NCI-H2227 (cell line): ENCODE measurements at regions not wholly inside any gene's neighbourhood (a gene's known extent, or its start where the extent isn't known, plus 50 kb on each side); places are given as distances from the start of the nearest gene placed in this dataset.
A peak's percentile ranks its signal among the peaks of the same experiment; 100 is the strongest.

Experiments used
- DNase-seq: peaks from one replicate; lab custom pipeline; 2025; ENCODE audit not compliant: unreplicated experiment; lab: John Stamatoyannopoulos, UW

DNA sequence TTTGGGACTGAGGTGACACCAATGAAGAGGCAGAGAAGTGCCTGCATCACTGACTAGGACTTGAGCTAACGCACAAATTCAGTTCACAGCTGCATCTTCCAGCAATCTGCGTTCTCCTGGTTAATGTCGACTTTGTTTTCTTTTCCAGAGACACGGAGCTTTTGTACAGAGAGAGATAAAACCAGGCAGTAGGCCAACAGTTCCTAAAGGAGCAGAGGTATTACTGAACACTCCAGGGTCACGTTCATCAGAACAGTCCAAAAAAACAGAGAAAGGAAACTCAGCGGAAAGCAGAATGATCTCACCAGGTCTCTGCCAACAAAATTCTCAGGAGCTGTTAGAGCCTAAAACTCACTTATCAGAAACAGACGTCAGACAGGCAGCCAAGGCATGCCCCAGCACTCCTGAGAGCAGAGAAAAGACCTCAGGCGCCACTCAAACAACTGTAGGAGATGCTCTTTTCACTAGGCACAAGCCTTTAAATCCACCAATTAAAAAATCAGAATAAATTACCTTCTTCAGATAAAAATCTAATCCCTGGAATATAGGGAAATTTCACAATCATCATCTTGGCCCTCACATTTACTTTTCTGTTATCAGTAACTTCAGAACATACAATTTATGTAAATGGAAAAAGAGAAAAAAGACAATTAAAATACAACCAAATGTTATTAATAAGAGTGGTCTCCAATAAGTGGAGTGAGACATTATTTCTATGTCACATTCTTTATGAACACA lies 95.9 kb upstream of the SPTBN1 start:
- peak; percentile 32 for DNase-seq

DNA sequence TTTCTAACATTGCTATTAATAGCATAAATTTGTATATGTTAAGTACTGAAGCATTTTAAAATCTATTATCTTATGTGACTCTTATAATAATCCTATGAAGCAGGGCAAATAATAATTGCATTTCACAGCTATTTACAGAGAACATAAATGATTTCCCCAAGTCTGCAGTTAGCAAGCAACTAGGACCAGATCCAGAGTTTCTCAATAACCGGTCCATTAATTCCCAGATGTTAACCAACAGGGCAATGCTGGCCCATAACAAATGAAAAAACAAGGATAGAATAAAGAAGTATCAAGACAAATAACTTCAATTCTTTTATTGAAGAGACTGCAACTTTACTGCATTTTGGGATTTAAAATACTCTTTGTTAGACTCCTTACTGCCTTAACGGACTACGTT lies 91.7 kb upstream of the SPTBN1 start:
- no peak for DNase-seq

DNA sequence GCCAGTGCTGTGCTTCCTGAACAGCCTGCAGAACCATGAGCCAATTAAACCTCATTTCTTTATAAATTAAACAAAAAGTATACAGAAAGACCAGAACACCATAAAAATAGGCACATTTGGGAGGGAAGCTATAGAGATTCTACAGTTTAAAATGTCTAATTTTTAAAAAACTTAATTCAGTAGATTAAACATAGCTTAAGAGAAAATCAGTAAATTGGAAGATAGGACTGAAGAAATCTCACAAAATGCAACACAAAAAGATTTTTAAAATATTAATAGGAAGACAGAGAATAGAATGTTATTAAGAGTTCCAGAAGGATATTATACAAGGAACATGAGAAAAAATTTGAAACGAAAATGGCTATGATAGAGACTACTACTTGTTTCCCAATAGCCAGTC lies 90.5 kb upstream of the SPTBN1 start:
- DNase-seq, result no peak

DNA sequence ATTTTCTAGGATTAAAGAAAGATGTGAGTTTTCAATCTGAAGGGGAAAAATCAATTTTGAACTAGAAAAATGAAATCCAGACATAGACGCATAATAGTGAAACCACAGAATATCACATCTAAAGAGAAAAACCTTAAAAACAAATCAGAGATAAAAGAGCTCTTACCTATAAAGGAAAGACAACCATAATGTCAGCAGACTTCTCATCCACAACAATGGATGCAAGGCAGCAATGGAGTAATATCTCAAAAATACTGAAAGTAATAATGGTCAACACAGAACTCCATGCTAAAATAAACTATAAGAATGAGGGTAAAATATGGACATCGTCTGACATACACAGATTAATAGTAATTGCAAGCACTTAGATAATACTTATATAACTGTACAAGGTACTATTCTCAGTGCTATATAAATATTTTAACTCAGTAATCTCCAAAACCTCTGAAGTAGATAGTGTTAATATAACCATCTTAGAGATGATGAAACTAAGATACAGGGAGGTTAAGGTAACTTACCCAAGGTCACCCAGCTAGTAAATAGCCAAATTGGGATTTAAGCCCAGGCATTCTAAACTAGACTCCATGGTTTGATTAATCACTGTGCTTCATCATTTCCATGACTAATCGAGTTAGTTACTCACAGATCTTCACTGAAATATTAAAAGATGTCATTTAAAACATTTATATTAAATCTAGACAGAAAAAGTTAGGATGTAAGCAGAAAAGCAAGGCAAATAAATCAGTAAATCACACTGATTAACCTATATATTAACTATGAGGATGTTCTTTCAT lies 89.4 kb upstream of the SPTBN1 start:
- DNase-seq, result no peak

DNA sequence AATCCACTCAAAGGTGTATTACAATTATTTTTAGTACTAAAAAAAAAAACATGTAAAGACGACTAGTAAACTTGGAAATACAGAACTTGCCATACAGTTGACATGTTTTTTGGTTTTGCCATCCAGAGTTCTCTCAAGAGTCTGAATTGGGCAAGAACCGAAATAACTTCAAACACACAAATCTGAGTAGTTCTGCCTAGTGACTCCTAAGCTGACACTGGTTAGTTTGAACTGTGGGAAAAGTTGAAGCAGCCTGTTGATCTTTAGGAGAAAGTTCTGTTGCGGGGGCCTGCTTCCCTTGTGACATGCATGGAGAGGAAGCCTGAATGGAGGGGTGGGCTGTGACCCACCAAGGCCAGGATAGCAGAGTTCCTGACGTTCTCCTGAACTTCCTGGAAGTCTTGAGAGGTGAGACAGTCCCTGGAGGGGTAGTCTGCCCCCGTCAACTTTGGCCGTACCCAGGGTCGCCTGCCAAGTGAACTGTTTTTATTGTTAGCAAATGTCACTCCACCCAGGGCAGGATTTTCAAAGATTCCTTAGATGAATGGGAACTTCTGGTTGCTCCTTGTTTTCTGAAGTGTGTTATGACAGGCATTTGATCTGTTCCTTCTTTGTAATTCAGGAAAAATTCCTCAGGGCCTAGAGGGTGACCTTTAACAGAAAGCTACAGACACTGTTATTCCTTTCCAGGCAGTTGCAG lies 85.6 kb upstream of the SPTBN1 start:
- DNase-seq, result no peak

DNA sequence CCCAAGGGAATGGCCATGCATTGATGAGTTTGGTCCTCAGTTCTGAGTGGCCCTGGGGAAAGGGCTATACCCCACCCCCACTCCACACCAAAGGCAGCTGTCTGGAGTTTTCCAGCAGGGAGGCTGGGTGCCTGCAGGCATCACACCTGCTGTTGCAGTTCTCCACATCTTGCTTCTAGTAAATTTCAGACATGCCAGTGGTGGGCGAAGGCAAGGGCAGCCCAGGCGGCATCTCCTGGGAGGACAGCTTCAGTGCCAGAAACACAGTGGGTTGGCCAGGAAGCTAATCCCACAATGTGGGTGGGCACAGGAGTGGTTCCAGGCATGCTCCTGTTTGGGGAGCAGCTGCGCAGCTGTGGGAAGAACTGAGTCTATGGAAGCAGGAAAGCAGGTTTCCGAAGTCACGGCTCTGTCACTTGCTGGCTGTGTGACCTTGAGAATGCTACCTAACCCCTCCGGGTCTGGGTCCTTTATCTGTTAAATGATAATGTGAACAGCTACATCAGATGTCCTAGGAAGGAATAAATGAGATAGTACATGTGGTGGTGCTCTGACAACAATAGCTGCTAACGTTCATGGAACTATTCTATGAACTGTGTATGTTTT lies 84.6 kb upstream of the SPTBN1 start:
- no peak for DNase-seq

DNA sequence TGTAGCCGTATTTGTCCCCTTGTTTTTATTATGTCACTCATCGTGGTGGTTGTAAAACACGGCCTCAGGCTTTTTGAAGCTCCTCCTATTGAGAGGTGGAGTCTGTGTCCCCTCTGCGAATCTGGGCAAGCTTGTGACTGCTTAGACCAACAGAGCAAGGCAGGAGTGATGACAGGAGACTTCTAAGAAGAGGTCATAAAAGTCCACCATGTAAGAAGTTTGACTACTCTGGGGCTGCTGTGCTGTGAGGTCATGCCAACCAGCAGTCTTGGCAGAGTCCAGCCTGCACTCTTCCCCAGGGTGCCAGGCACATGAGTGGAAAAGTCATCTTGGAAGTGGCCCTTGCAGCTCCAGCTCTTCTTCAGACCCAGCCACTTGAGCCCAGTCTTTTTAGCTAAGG lies 83.8 kb upstream of the SPTBN1 start:
- DNase-seq, result no peak

DNA sequence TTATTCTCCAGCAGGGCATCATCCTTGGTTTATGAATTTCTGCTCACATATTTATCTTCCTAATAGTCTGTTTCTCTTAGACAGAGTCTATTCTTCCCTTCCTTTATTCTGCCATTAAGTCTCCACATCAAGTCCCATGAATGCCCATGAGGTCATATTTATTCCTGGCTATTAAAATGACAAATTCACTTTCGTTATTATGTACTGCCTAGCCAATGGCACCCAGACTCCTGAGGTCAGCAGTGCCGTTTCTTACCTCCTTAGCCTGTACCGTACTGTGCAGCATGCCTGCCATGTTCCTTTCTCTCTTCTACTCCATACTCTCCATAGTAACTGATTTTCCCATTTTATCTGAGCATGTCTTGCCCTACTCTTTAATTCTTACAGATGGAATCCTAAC lies 82.3 kb upstream of the SPTBN1 start:
- no peak for DNase-seq

DNA sequence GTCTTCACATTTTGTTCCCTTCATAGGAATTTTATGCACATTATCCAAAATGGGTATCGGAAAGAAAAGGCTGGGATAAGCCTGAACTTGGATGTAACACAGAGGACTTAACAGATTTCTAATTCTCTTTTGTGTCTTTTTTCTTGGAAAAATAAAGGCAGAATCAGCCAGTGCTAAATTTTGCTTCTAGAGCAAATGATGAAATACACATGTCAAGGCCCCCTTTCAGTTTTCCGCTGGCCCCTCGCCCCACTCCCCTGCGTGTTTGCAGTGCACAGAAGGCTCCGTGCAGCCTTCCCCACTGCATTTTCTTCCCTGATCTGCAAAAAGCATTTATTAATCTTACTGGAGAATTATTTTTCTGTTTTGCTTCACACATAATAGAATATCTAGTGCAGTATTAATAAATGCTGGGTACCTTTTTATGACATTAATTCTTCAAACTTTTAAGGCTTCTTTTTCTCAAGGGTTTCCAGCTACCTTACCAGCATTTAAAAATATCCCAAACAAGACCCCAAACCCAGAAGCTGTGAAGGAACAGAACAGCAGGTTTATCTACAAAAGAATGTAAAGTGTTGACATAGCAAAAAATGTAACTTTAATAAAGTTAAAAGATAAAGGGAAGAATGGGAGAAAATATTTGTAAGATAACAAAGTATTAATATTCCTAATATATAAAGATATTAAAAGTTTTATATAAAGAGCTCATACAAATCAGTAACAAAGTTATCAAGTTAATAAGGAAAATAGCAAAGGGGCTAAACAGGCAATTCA lies 81.3 kb upstream of the SPTBN1 start:
- DNase-seq, result no peak

DNA sequence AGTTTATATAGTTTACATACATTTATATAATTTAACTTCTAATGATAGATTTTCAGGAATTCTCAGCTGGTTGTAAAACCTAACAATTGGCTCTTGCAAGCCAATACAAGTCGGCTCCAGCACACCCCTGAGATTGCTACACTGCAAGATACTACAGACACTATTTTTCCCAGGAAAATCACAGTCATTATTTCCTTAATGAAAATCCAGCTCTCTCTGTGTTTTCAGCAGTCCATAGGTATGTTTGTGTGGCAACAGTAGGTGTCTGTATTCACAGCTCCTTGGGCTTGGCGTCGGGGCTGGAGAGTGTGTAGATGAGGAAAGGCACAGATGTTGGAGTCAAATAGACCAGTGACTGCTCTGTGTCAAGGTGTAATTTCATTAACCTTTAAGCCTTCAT lies 78.7 kb upstream of the SPTBN1 start:
- no peak for DNase-seq

DNA sequence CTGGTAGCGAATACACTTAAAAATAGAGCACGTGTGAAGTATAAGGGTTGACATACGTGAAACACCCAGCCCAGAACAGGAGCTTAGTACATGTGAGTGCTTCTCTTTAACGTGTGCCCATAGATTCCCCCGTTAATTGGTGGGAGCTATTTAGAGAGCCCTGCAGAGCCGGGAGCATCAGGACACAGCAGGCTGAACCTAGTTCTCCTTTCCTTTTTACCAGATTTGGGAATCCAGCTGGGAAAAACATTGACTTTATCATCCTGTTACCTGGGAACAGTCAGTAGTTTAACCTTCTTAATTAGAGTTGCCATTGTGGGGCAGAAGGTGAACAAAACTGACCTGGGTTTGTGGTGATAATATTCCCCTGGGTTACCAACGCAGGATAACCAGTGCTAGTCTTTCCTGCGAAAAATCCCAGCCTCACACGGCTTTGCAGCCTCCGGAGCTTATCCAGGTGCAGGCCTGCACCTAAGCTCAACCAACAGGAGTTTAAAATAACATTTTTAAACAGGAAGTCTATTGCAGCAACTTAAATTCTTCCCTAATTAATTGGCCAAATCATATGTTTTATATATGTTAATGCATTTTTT lies 78.1 kb upstream of the SPTBN1 start:
- no peak for DNase-seq

DNA sequence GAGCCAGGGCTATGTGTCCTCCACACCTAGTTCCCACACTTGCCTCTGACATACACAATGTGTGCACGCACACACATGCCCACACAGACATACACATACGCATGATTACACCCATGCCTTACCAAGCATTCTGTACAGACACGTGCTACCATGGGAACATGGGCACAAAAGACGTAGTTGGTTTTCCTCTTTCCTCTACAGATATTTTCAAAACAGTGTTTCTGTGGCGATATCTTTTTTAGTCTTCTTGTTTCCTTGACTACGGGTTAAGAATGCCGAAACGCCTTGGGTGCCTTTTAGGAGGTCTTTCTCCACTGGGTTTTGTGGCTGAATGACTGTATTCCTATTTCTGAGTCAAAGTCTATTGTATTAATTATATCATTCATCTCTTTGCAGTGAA lies 75.5 kb upstream of the SPTBN1 start:
- DNase-seq, result no peak

DNA sequence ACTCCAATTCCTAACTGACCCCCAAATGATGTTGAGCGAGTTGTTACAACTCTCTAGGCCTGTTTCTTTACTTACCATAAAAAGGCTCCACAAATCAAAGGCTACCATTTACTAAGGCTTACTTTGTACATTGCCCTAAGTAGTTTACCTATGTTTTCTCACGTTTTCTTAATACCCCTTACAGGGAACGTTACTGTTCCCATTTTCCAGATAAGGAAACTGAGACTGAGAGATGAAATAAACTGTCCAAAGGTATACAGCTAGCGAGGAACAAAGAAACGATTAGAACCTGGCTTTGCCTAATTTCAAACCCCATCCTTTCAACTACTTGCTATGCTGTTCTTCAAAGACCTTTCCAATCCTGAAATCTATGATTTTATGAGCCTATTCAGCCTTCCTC lies 74.8 kb upstream of the SPTBN1 start:
- DNase-seq, result no peak

DNA sequence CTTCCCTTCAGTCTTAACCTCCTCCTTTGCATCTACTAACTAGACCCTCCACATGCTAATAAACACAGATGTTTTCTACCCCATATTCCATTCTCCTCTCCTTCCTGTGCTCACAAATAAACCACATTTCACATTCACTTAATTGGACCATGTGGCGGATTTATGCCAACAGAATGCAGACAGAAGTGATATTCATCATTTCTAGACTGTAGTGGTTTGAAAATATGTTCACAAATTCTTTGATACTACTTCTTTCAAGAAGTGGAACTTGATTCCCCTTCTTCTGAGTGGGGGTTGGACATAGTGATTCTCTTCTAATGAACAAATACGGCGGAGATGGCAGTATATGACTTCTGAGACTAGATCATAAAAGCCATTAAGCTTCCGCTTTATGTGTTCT lies 73.5 kb upstream of the SPTBN1 start:
- no peak for DNase-seq

DNA sequence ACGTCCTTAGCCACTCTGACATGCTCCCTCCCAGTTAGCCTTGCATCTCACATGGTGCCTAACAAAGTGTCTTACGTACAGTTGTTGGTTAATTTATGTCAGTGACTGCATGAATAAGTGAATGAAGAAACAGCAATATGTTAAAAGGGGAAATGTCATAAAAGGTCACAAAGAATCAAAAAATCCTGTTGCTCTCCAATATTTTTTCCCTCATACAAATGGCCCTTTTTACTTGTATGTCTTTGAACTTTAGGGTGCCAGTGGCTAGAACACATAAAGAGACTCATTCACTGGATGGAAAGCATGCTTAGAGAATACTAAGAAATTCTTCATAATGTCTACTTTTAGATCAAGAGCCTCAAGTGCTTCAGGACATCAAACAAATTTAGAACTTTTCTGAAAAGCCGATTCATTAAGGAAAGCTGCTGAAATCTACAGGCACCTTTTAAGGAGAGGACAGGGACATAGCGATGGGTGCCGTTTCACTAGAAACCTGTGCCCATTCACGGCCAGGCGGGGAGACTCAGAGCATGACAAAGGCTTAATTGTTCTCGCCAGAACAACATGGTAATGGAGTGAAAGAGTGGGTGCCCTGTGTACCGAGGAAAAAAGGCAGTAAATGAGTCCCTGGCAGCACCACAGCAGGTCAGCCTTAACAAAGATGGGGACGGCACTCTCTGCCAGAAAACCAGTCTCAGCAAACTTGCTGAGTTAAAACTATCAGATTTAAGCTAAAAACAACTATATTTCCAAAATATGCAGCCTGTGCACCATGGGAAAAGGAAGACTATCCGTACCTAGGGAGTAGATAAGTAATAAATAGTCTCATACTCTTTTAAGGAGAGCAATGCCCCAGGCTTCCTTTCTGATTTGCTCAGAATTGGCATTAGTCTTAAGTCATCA lies 71.6 kb upstream of the SPTBN1 start:
- DNase-seq, result no peak

DNA sequence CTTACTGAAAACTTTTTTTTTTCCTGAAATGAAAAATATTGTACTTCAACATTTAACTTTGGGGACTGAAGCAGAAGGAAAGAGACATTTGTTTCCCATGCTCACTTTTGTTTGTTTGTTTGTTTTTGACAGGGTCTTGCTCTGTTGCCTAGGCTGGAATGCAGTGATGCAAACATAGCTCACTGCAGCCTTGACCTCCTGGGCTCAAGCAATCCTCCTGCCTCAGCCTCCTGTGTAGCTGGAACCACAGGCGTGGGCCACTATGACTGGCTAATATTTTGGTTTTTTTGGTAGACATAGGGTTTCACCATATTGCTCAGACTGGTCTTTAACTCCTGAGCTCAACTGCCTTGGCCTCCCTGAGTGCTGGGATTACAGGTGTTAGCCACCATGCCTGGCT lies 70.9 kb upstream of the SPTBN1 start:
- no peak for DNase-seq

DNA sequence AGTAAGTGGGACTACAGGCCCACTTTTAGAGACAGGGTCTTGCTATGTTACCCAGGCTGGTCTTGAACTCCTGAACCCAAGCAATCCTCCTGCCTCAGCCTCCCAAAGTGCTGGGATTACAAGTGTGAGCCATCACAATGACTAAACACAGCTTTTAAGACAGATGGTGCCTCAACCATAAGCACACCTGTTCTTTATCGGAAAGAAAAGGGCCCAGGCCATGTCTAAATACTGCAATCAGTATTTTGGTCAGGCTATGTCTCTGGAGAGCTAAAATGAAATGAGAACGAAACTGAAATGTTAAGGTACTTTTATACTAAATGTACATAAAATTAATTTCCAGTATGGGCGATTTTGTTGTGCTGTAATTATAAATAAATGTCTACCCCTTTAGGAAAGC lies 69.5 kb upstream of the SPTBN1 start:
- DNase-seq, result no peak

DNA sequence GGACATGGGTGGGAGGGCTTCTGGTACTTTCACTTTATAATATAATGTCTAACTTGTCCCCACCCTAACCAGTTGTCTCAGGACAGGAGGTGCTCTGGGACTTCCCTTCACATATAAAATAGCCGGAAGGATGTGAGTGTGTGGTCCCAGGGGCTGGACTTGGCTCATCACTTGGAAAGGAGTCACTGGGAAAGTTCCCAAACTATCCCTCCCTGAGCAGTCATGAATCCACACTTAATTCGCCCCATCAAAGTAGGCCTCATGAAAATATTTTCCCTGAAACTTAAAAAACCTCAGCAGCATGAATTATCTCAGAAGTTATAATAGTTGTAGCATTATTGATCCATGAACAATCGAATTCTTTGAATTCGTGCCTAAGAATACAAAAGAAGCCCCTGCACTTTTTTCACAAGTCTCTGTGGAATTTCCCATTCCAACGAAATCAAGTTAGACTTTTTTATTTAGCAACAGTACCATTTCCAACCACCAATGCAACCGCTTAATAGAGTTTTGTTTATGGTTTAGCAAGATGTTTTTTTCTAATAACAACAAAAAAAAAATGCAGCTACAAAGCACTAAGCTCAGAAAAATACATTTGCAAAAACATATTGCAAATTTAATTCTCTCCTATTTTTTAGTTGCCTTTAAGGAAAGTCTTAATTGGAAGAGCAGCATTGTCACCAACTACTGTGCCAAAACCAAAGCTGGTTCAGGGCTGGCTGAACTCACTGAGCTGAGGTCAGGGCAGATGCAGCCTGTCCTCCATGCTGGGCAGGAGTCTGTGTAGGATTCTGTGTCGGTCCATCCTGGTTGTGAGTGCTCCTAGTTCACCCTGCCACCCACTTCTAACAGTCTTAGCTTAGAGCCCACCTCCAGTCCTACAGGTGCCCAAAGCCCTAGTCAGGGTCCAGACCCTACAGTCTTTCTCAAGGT lies 68.8 kb upstream of the SPTBN1 start:
- no peak for DNase-seq
